NCI-H2196 (cell line): ENCODE measurements at regions not wholly inside any gene's neighbourhood (a gene's known extent, or its start where the extent isn't known, plus 50 kb on each side); places are given as distances from the start of the nearest gene placed in this dataset.
A peak's percentile ranks its signal among the peaks of the same experiment; 100 is the strongest.
"Not testable (repeated sequence)": the region's sequence is repeated elsewhere in the genome, so short reads cannot be mapped to it uniquely, and the experiment has no call there.

Experiments
- DNase-seq: peaks from one replicate; lab custom pipeline; 2025; ENCODE audit not compliant: unreplicated experiment; lab: John Stamatoyannopoulos, UW

GRCh38 chr6:19578481-19578880, 258.7 kb upstream of the ID4 start:
- no peak for DNase-seq

GRCh38 chr6:19584207-19584606, 253.0 kb upstream of the ID4 start:
- DNase-seq: not testable (repeated sequence)

- DNase-seq: no peak
These were observed 249.8 kb upstream of the ID4 start for GRCh38 chr6:19587238-19587942.

DNA sequence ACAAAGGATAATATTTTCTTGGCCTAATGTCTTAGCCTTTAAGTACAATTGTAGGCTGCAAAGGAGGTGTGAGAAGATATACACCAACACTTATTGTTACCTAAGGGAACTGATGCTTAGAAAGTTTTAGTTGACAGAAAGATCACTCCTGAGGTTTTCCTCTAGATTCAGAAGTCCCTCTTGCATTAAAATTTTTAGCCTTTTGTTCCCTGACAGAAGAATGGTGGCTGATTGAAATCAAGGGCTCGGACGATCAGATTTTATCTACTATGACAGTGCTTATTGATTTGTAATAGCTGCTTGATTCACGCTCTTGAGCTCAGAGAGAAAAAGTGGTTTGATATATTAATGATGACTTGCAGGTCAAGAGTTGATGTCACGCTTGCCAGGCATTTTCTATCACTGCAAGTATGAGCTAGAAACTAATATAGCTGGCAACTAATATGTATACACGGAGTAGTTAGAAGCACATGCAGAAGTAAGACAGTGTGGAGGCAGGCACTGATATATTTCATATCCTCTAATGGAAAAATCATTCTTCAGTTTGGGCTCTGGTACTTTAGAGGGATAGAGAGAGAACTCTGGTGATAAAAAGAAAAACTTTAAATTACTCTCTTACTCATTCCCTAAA, 246.6 kb upstream of the ID4 start:
- no peak for DNase-seq

DNA sequence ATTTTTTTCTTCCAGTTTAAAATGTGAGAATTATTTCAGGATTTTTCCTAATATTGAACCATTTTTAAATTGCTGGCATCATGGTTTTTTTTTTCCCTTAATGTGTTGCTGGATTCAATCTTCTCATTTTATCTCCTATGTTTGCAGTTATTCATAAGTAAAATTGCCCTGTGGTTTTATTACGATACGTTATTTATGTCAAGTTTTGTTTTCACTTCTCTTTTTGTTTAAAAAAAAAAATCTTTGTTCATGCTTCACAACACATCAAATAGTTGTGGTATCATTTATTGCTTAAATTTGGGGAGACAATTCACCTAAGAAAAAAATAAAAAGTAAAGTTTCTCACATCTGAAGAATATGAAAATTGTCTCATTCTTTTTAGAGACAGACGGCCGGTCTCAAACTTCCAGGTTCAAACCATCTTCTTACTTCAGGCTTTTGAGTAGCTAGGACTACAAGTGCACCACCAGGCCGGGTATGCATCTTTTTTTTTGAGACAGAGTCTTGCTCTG, 239.3 kb upstream of the ID4 start:
- DNase-seq: no peak

DNA sequence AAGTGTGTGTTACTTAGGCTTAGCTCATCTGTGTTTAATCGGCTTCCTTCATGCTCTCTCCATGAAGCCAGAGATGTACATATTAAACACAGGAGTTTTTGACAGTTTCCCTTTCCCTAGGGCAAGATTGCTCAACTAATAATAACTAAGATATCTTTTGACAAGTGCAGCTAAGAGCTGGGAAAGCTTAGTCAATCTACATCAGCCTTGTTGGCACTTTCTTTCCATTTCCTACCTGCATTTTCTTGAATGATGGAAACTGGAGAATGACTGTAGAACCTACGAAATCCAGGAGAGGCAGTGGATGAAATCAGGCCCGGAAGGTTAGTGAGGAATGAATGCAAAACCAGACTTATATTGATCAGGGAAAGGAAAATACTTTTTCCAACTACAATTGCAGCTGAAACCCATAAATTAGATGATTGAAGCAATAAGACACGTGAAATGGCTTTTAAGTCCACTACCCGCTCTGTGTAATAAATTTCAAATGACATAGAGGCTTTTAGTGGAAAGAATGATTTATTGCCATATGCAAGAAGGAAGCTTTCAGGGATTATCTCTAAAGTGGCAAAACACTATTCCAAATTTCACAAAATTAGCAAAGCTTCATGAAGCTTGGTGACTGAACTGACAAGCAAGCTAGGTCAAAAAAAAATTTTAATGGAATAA, 237.2 kb upstream of the ID4 start:
- no peak for DNase-seq

DNA sequence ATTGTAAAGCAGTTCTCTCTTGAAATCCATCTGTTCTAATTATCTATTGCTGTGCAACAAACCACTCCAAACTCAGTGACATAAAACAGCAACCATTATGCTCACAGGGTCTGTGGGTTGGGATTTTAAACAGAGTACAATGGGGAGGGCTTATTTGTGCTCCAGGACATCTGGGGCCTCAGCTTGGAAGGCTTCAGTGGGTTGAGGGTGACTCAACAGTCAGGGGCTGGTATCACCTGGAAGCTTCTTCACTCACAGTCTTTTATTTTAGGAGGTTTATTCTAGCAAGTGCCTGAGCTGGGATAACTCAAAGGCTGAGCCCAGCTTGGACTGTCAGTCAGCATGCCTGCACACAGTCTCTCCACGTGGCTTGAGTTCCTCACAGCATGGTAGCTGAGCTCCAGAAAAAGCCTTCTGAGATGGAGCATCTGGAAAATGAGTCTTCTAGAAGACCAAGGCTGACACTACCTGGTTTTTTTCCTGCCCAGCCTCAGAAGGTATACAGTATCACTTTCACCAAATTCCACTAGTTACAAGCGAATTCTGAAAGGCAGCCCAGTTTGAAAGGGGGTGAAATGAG, 234.6 kb upstream of the ID4 start:
- DNase-seq: no peak

DNA sequence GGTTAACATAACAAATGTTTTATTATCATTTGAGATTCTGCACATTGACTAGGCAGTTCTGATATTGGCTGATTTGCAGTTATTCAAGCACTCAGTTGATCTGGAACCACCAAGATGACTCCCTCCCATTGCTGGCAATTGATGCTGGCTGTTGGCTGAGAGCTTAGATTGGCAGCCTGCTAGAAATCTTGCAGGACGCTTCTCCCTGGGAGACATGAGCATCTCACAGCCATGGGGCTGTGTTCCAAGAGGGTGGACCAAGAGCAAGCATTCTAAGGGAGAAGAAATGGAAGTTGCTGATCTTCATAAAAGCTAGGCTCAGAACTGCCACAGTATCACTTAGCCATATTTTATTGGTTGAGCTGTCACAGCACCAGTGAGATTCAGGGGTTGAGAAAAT, 233.4 kb upstream of the ID4 start:
- no peak for DNase-seq

DNA sequence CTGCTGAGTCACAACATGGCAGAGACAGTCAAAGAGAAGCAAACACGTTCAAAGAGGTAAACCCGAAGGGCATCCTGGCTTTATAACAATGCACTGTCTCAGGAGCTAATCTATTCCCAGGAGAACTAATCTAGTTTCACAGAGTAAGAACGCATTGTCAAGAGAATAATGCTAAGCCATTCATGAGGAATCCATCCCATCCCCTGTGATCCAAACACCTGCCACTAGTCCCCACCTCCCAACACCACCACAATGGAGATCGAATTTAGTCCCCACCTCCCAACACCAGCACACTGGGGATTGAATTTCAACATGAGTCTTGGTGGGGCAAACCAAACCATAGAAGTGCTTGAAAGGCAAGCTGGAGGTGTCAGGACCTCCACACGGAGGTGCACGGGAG, 231.5 kb upstream of the ID4 start:
- DNase-seq: no peak

- DNase-seq: peak; percentile 5
These were observed 228.6 kb upstream of the ID4 start for GRCh38 chr6:19608546-19608945.

DNA sequence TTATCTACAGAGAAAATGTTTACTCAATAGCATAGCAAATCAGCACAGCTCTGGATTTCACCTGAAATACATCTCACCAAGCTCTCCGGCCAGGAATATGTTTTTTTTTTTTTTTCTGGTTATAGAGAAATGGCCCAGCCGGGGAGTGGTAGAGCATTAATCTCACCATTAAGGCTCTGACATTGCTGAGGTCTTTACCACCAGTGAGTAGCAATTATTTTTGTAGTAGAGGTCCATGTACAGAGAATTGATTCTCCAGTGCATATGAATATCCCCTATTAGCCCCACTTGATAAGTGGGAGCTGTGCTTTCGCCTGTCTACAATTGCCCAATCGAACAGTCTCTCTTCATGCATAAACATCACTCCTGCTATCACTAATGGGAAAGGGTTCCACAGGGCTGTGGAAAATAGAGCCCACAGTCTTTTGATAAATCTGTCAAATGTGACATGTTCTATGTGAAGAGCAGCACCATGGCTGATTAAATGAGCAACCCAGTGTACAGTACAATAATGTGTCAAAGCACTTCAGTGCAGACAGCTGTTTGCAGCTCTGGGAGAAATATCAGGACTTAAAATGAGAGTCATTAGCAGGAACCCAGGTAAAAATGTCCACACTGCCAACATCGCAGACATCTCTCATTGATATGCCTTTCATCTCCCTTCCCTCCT, 227.1 kb upstream of the ID4 start:
- no peak for DNase-seq

GRCh38 chr6:19612672-19613466, 224.3 kb upstream of the ID4 start:
- not testable (repeated sequence) for DNase-seq

DNA sequence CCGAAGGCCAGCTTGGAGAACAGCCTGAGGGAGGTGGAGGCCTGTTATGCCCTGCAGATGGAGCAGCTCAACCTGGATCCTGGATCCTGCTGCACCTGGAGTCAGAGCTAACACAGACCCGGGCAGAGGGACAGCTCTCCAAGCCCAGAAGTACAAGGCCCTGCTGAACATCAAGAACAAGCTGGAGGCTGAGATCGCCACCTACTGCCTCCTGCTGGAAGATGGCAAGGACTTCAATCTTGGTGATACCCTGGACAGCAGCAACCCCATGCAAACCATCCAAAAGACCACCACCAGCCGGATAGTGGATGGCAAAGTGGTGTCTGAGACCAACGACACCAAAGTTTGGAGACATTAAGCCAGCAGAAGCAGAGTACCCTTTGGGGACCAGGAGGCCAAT, 223.5 kb upstream of the ID4 start:
- DNase-seq: no peak

GRCh38 chr6:19616022-19616421, 221.1 kb upstream of the ID4 start:
- DNase-seq: no peak

DNA sequence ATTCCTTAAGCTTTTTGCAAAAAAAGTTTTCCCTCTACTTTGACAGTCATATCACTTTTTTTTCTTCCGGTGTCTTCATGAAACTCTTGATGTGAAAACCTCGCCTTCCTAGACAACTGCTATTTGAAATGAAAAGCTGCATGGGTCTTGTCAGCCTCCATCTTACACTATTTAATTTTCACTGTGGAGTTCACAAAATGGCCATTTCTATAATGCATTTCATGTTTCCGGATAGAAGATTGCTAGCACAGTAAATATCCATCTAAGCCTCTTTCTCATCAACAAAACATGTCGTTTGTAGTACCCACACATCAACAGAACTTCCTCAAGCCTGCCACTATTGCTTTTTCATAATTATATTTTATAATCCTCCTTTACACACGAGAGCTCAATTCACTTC, 204.9 kb upstream of the ID4 start:
- no peak for DNase-seq

GRCh38 chr6:19632786-19633185, 204.4 kb upstream of the ID4 start:
- no peak for DNase-seq

DNA sequence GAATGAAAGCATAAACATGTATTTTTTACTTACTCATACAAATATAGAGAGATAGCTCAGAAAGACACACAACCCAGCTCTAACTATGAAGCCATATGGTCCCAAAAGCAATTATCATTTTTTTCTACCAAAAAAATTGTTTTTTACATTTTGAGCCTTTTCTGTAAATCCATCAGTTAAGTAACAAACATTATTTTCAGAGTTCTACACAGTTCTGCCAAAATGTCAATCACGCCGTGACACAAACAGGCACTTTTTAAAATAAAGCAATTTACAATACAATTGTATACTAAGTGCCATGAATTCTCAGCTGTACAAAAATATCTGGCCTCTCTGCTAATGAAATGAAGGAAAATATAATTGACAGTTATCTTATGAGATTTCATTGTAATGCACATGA, 201.4 kb upstream of the ID4 start:
- DNase-seq: no peak

DNA sequence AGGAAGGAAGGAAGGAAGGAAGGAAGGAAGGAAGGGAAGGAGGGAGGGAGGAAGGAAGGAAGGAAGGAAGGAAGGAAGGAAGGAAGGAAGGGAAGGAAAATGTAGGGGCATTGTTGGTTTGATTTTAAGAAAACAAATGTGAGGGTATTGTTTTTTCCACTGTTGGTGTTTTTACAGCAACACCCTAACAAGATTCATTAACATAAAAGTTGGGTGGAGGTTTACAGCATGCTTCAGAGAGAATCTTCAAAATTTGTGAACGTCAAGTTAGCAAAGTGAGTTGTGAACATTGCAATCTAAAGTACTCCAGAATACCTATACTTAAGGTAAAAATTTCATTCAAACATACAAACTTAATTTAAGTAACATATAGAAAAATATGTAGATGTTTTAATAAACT, 200.2 kb upstream of the ID4 start:
- no peak for DNase-seq

DNA sequence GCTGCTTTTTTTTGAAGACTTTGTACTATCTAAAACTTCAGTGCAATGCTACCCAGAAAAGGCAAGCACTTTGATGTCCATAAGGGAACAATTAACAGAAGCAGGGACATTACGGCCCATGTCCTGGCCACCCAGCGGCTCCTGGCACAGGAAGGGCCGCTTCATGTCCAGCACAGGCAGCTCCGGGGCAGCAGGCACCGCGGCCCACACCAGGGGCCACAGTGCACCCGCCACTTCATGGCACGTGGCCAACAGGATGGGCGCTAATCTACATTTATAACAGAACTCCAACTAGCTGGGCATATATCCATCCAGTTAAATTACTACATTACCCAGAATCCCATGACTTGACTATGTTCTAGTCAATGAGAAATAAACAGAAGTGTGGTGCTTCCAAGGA, 198.2 kb upstream of the ID4 start:
- no peak for DNase-seq

GRCh38 chr6:19643287-19643686, 193.9 kb upstream of the ID4 start:
- DNase-seq: no peak

- DNase-seq: no peak
These were observed 193.5 kb upstream of the ID4 start for GRCh38 chr6:19643713-19644112.
